Mesothelial cell of epicardium (in vitro differentiated cells): ENCODE measurements at regions not wholly inside any gene's neighbourhood (a gene's known extent, or its start where the extent isn't known, plus 50 kb on each side); places are given as distances from the start of the nearest gene placed in this dataset.

Source experiments
- DNase-seq, 2 experiments: peaks; one replicate each; pipeline ENCODE4 v3.0.0; 2021; ENCODE audit warnings: low spot score in 2 of 2; ENCODE audit not compliant: unreplicated experiment in 2 of 2
- H3K27ac Mint-ChIP-seq: 2 replicates; pipeline ENCODE4 v1.8.0; 2021; ENCODE audit warnings: mixed read lengths
- H3K27me3 Mint-ChIP-seq: 2 replicates; pipeline ENCODE4 v1.8.0; 2021; ENCODE audit warnings: low read depth, mixed read lengths
- H3K36me3 Mint-ChIP-seq: 2 replicates; pipeline ENCODE4 v1.8.0; 2021; ENCODE audit warnings: mixed read lengths
- H3K4me1 Mint-ChIP-seq: 2 replicates; pipeline ENCODE4 v1.8.0; 2021; ENCODE audit warnings: mixed read lengths
- H3K4me3 Mint-ChIP-seq: 2 replicates; pipeline ENCODE4 v1.8.0; 2021; ENCODE audit warnings: mild to moderate bottlenecking, moderate library complexity, mixed read lengths
- H3K9me3 Mint-ChIP-seq: 2 replicates; pipeline ENCODE4 v1.8.0; 2021; ENCODE audit warnings: mixed read lengths
- CTCF ChIP-seq: fragments of 200-600 bp; sonication (generic); IDR thresholded peaks from one replicate; pipeline ENCODE4 v1.5.0; 2021; ENCODE audit warnings: antibody characterized with exemption; ENCODE audit not compliant: unreplicated experiment

- DNase-seq: no peak
- Mint-ChIP-seq H3K9me3 (peaks cover 4% of the 10 kb centered on the region), H3K27me3 (no peaks in the 10 kb centered on the region), H3K36me3 (no peaks in the 10 kb centered on the region), H3K27ac (no peak overlapping the region), H3K4me3 (no peak overlapping the region), H3K4me1 (no peaks in the 10 kb centered on the region)
- no peak for TF ChIP-seq CTCF
Measured at GRCh38 chr6:141539617-141540016, 593.1 kb upstream of the GJE1 start.

- no peak for DNase-seq
- no peak overlapping the region for H3K4me3 Mint-ChIP-seq
Measured at GRCh38 chr6:141532211-141532610, 600.5 kb upstream of the GJE1 start.

GRCh38 chr6:141531040-141531439, 601.7 kb upstream of the GJE1 start:
- Mint-ChIP-seq H3K36me3 (no peaks in the 10 kb centered on the region), H3K4me1 (no peaks in the 10 kb centered on the region), H3K9me3 (peaks cover 4% of the 10 kb centered on the region), H3K27ac (no peak overlapping the region), H3K27me3 (no peaks in the 10 kb centered on the region), H3K4me3 (no peak overlapping the region)
- TF ChIP-seq CTCF: no peak
- DNase-seq: no peak

More at GRCh38 chr6:141532211-141532610, 600.5 kb upstream of the GJE1 start:
- Mint-ChIP-seq H3K4me1 (no peaks in the 10 kb centered on the region), H3K27me3 (no peaks in the 10 kb centered on the region), H3K27ac (no peak overlapping the region), H3K9me3 (peaks cover 4% of the 10 kb centered on the region), H3K36me3 (no peaks in the 10 kb centered on the region)
- no peak for TF ChIP-seq CTCF

GRCh38 chr6:141528596-141528995, 604.1 kb upstream of the GJE1 start:
- Mint-ChIP-seq H3K9me3 (peaks cover 3% of the 10 kb centered on the region), H3K4me1 (no peaks in the 10 kb centered on the region), H3K4me3 (no peak overlapping the region), H3K27ac (no peak overlapping the region), H3K27me3 (no peaks in the 10 kb centered on the region), H3K36me3 (no peaks in the 10 kb centered on the region)
- DNase-seq: no peak
- no peak for TF ChIP-seq CTCF

GRCh38 chr6:141526985-141527384, 605.7 kb upstream of the GJE1 start:
- Mint-ChIP-seq H3K4me1 (no peaks in the 10 kb centered on the region), H3K4me3 (no peak overlapping the region), H3K9me3 (peaks cover 7% of the 10 kb centered on the region), H3K27ac (no peak overlapping the region), H3K27me3 (no peaks in the 10 kb centered on the region), H3K36me3 (no peaks in the 10 kb centered on the region)
- no peak for TF ChIP-seq CTCF
- no peak for DNase-seq

GRCh38 chr6:141521440-141521839, 611.3 kb upstream of the GJE1 start:
- Mint-ChIP-seq H3K27ac (no peak overlapping the region), H3K36me3 (no peaks in the 10 kb centered on the region), H3K27me3 (no peaks in the 10 kb centered on the region), H3K9me3 (peaks cover 11% of the 10 kb centered on the region), H3K4me3 (no peak overlapping the region), H3K4me1 (no peaks in the 10 kb centered on the region)
- DNase-seq: no peak
- no peak for TF ChIP-seq CTCF
